H1 (cell line): ENCODE measurements at regions not wholly inside any gene's neighbourhood (a gene's known extent, or its start where the extent isn't known, plus 50 kb on each side); places are given as distances from the start of the nearest gene placed in this dataset.

Experiments
- CTBP2 ChIP-seq: IDR thresholded peaks from 2 replicates; pipeline ENCODE4 v1.7.0; 2011; ENCODE audit warnings: borderline replicate concordance, mild to moderate bottlenecking, moderate library complexity, mixed read lengths, low read length; ENCODE audit not compliant: insufficient read depth, insufficient read length
- FOSL1 ChIP-seq: IDR thresholded peaks from 2 replicates; pipeline ENCODE4 v1.6.1; 2011; ENCODE audit warnings: mild to moderate bottlenecking, low read depth, low read length, moderate library complexity; ENCODE audit not compliant: insufficient read depth
- HDAC2 ChIP-seq, 2 experiments: fragments of 300-600 bp in 1 of 2; sonication (generic) in 1 of 2; IDR thresholded peaks; 2 replicates each; pipeline ENCODE4 v1.6.1; 2011 to 2012; ENCODE audit warnings: low read depth in 2 of 2, low read length in 2 of 2, mild to moderate bottlenecking in 2 of 2, moderate library complexity in 2 of 2, borderline replicate concordance in 1 of 2, inconsistent platforms in 1 of 2
- RFX5 ChIP-seq: IDR thresholded peaks from 2 replicates; pipeline ENCODE4 v1.6.1; 2011; ENCODE audit warnings: low read depth, low read length, improper control_type of control experiment, borderline replicate concordance
- SP2 ChIP-seq: IDR thresholded peaks from 2 replicates; pipeline ENCODE4 v1.6.1; 2012; ENCODE audit warnings: mild to moderate bottlenecking, low read length, inconsistent platforms

- no peak for TF ChIP-seq RFX5
- TF ChIP-seq CTBP2: no peak
- no peak for TF ChIP-seq FOSL1
- no peak for TF ChIP-seq HDAC2 (IDR thresholded peaks at IDR 0.05; ENCODE audit: borderline replicate concordance in 1 of 2, low read depth in 2 of 2, low read length in 2 of 2)
- TF ChIP-seq SP2: no peak
- TF ChIP-seq, all 59 proteins: peak for 0
Measured at GRCh38 chr1:195122497-195122896, 1485.7 kb downstream of the KCNT2 start (continued).
